GM12878 (cell line): ENCODE measurements at regions not wholly inside any gene's neighbourhood (a gene's known extent, or its start where the extent isn't known, plus 50 kb on each side); places are given as distances from the start of the nearest gene placed in this dataset.

ENCODE experiments used
- ATAC-seq: fragments of 200-7000 bp; cut with Tn5 transposase; 3 replicates; pipeline ENCODE4 v1.9.1; 2020; ENCODE audit warnings: mild to moderate bottlenecking, moderate library complexity
- BruUV-seq: library from RNA; stranded (reverse); fragments of 400-500 nt; replicated peaks from 2 replicates; lab custom pipeline; 2021; lab: Mats Ljungman, UMichigan
- CTCF ChIA-PET: fragments of 300-600 bp; sonication (Branson Sonifier 250); formaldehyde crosslinking; extraction: SDS; loops from one replicate; lab custom pipeline; 2021; ENCODE audit warnings: inconsistent platforms; lab: Yijun Ruan, JAX
- POLR2A ChIA-PET: fragments of 350-600 bp; formaldehyde crosslinking; extraction: SDS; loops from one replicate; lab custom pipeline; 2021; ENCODE audit warnings: inconsistent platforms; lab: Charles Lee
- RAD21 ChIA-PET: fragments of 300-600 bp; sonication (Branson Sonifier 250); formaldehyde crosslinking; loops from one replicate; lab custom pipeline; 2023; ENCODE audit warnings: antibody characterized with exemption; ENCODE audit not compliant: unreplicated experiment; lab: Charles Lee
- SMC1A ChIA-PET: fragments of 300-600 bp; sonication (Branson Sonifier 250); formaldehyde crosslinking; loops from one replicate; lab custom pipeline; 2023; ENCODE audit not compliant: unreplicated experiment, uncharacterized antibody; lab: Charles Lee
- DNase-seq: peaks from one replicate; pipeline ENCODE4 v3.0.0-alpha.2; 2011; ENCODE audit warnings: low read depth, low spot score
- FAIRE-seq: peaks from 3 replicates; lab custom pipeline; 2011; peaks lifted over from hg19 to GRCh38; lab: Jason Lieb, UNC
- H2AFZ ChIP-seq: 2 replicates; pipeline ENCODE4 v1.6.0; 2011; ENCODE audit warnings: low read depth, low read length, control low read depth; ENCODE audit not compliant: control insufficient read depth
- H3K27ac ChIP-seq: 2 replicates; pipeline ENCODE4 v1.5.1; 2011; ENCODE audit warnings: control low read depth; ENCODE audit not compliant: control insufficient read depth, insufficient read depth
- H3K27me3 ChIP-seq, 2 experiments: replicated peaks in 1 of 2; 2 replicates each; pipeline versions ENCODE4 v1.6.0 to v1.6.1; 2011; ENCODE audit warnings: low read length in 1 of 2; ENCODE audit not compliant: control insufficient read depth in 2 of 2, insufficient read depth in 2 of 2
- H3K36me3 ChIP-seq, 2 experiments: 2 replicates each; pipeline ENCODE4 v1.5.1; 2011; ENCODE audit warnings: low read length in 1 of 2; ENCODE audit not compliant: control insufficient read depth in 2 of 2, insufficient read depth in 2 of 2
- H3K4me1 ChIP-seq: 2 replicates; pipeline ENCODE4 v1.6.1; 2011; ENCODE audit warnings: mild to moderate bottlenecking, low read length, moderate library complexity, mixed read lengths; ENCODE audit not compliant: control insufficient read depth, insufficient read depth
- H3K4me2 ChIP-seq: 2 replicates; pipeline ENCODE4 v1.6.0; 2011; ENCODE audit warnings: control low read depth; ENCODE audit not compliant: control insufficient read depth, insufficient read depth
- H3K4me3 ChIP-seq: fragments of 200-600 bp; sonication (generic); 2 replicates; pipeline ENCODE4 v1.5.1; 2016
- H3K79me2 ChIP-seq: 2 replicates; pipeline ENCODE4 v1.6.0; 2011; ENCODE audit warnings: low read length; ENCODE audit not compliant: control insufficient read depth, insufficient read depth
- H3K9ac ChIP-seq: 2 replicates; pipeline ENCODE4 v1.8.0; 2011; ENCODE audit warnings: low read length, control low read depth, mixed read lengths; ENCODE audit not compliant: control insufficient read depth, insufficient read depth
- H3K9me3 ChIP-seq: replicated peaks from 3 replicates; pipeline ENCODE4 v1.5.1; 2011; ENCODE audit warnings: mild to moderate bottlenecking, low read length; ENCODE audit not compliant: control insufficient read depth, insufficient read depth
- H4K20me1 ChIP-seq: 2 replicates; pipeline ENCODE4 v1.6.0; 2011; ENCODE audit not compliant: control insufficient read depth, insufficient read depth
- BCL11A ChIP-seq: IDR thresholded peaks from 2 replicates; pipeline ENCODE4 v1.6.1; 2011; ENCODE audit warnings: low read depth, low read length
- BRCA1 ChIP-seq: IDR thresholded peaks from 2 replicates; pipeline ENCODE4 v1.6.1; 2011; ENCODE audit warnings: low read depth, low read length, improper control_type of control experiment
- CHD4 ChIP-seq: fragments of 200-600 bp; sonication (generic); IDR thresholded peaks from 2 replicates; pipeline ENCODE4 v1.6.1; 2016; ENCODE audit warnings: mild to moderate bottlenecking
- GABPA ChIP-seq: IDR thresholded peaks from 2 replicates; pipeline ENCODE4 v1.6.1; 2014; ENCODE audit warnings: antibody characterized with exemption, low read depth, mild to moderate bottlenecking, inconsistent platforms
- NBN ChIP-seq: fragments of 450-650 bp; IDR thresholded peaks from 2 replicates; pipeline ENCODE4 v1.6.1; 2016
- RAD51 ChIP-seq: fragments of 450-650 bp; IDR thresholded peaks from 2 replicates; pipeline ENCODE4 v1.6.1; 2016; ENCODE audit warnings: moderate library complexity, mild to moderate bottlenecking, inconsistent platforms
- RELA ChIP-seq: fragments of 450-650 bp; IDR thresholded peaks from 2 replicates; pipeline ENCODE4 v1.8.0; 2014; ENCODE audit warnings: borderline replicate concordance; ENCODE audit not compliant: partially characterized antibody
- SREBF2 ChIP-seq: IDR thresholded peaks from 2 replicates; pipeline ENCODE4 v1.6.1; 2012; ENCODE audit warnings: mild to moderate bottlenecking, low read length
- SRF ChIP-seq, 2 experiments: IDR thresholded peaks; 2 replicates each; pipeline ENCODE4 v1.6.1; 2011; ENCODE audit warnings: low read depth in 2 of 2, low read length in 2 of 2, mild to moderate bottlenecking in 1 of 2, moderate library complexity in 1 of 2
- TBL1XR1 ChIP-seq: IDR thresholded peaks from 2 replicates; pipeline ENCODE4 v1.6.1; 2012; ENCODE audit warnings: low read depth, low read length, improper control_type of control experiment
- WRNIP1 ChIP-seq: IDR thresholded peaks from 2 replicates; pipeline ENCODE4 v1.6.1; 2011; ENCODE audit warnings: low read depth, low read length, improper control_type of control experiment, borderline replicate concordance
- WGBS: methylation state at CpG from one replicate; pipeline ENCODE4 v1.1.6; 2016; ENCODE audit warnings: low lambda C conversion rate; ENCODE audit not compliant: insufficient replicate concordance, insufficient coverage; ENCODE audit errors: missing lambda C conversion rate; 5-methylcytosine and 5-hydroxymethylcytosine counted together
- in situ Hi-C: fragments of 300-500 bp; cut with MboI; formaldehyde crosslinking; loops from 9 replicates; pipeline ENCODE4 v1.14.3; 2018; ENCODE audit warnings: mixed read lengths
- intact Hi-C: fragments of 100-400 bp; cut with micrococcal nuclease; formaldehyde crosslinking; loops from one replicate; pipeline ENCODE4 v1.14.2; 2022; ENCODE audit not compliant: unreplicated experiment
- TF ChIP-seq, protein P1 (sequence below): fragments of 450-650 bp; IDR thresholded peaks from 2 replicates; pipeline ENCODE4 v1.6.1; 2017; ENCODE audit warnings: mild to moderate bottlenecking
- TF ChIP-seq, protein P2 (sequence below): IDR thresholded peaks from 2 replicates; pipeline ENCODE4 v1.6.1; 2012; ENCODE audit warnings: improper control_type of control experiment, low read depth, low read length; ENCODE audit not compliant: insufficient replicate concordance

DNA sequence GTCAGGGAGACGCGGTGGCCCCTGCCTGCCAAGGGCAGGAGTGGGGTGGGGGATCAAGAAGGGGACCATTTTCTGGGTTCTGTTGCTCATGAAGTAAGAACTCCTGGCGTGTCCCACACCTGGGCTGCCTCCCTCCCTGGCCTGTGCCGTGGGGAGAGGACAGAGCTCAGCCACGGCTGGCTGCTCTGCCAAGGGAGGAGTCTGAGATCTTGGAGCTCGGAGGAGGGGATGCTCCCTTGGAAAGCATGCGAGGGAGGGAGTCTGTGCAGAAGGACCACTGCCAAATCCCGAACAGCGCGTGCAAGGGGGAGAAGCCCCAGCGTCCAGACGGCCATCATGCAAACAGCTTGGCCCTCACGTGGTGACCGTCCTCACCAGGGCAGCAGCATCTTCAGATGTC lies 64.2 kb upstream of the ZNF469 start:
- BruUV-seq = no TSS peak
- ATAC-seq = no peak

More for the DNA sequence above, 64.2 kb upstream of the ZNF469 start:
- FAIRE-seq (no peak), DNase-seq (no peak)
- no peaks in the 10 kb centered on the region for H4K20me1 ChIP-seq
- no peak overlapping the region for H3K9ac ChIP-seq
- in situ Hi-C loops = no loop called here
- ChIA-PET RAD21 (no interaction called here), CTCF (no interaction called here), POLR2A (no interaction called here), SMC1A (no interaction called here)
- H3K27ac ChIP-seq = no peak overlapping the region
- no peaks in the 10 kb centered on the region; the same call in 2 of the 3 replicates for H3K9me3 ChIP-seq
- no peaks in the 10 kb centered on the region for H3K27me3 ChIP-seq
- no peaks in the 10 kb centered on the region for H3K4me1 ChIP-seq
- no peak overlapping the region for H3K4me3 ChIP-seq
- H3K36me3 ChIP-seq = no peaks in the 10 kb centered on the region
- no peak for TF ChIP-seq CHD4
- TF ChIP-seq RAD51 = no peak
- TF ChIP-seq, protein P1, sequence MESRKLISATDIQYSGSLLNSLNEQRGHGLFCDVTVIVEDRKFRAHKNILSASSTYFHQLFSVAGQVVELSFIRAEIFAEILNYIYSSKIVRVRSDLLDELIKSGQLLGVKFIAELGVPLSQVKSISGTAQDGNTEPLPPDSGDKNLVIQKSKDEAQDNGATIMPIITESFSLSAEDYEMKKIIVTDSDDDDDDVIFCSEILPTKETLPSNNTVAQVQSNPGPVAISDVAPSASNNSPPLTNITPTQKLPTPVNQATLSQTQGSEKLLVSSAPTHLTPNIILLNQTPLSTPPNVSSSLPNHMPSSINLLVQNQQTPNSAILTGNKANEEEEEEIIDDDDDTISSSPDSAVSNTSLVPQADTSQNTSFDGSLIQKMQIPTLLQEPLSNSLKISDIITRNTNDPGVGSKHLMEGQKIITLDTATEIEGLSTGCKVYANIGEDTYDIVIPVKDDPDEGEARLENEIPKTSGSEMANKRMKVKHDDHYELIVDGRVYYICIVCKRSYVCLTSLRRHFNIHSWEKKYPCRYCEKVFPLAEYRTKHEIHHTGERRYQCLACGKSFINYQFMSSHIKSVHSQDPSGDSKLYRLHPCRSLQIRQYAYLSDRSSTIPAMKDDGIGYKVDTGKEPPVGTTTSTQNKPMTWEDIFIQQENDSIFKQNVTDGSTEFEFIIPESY = no peak
- TF ChIP-seq BCL11A = no peak
- no peak for TF ChIP-seq RELA
- no peak for TF ChIP-seq GABPA
- TF ChIP-seq SRF (IDR thresholded peaks at IDR 0.05; ENCODE audit: low read depth in 2 of 2, low read length in 2 of 2) = no peak
- no peak for TF ChIP-seq WRNIP1
- TF ChIP-seq TBL1XR1 = no peak
- TF ChIP-seq, protein P2, sequence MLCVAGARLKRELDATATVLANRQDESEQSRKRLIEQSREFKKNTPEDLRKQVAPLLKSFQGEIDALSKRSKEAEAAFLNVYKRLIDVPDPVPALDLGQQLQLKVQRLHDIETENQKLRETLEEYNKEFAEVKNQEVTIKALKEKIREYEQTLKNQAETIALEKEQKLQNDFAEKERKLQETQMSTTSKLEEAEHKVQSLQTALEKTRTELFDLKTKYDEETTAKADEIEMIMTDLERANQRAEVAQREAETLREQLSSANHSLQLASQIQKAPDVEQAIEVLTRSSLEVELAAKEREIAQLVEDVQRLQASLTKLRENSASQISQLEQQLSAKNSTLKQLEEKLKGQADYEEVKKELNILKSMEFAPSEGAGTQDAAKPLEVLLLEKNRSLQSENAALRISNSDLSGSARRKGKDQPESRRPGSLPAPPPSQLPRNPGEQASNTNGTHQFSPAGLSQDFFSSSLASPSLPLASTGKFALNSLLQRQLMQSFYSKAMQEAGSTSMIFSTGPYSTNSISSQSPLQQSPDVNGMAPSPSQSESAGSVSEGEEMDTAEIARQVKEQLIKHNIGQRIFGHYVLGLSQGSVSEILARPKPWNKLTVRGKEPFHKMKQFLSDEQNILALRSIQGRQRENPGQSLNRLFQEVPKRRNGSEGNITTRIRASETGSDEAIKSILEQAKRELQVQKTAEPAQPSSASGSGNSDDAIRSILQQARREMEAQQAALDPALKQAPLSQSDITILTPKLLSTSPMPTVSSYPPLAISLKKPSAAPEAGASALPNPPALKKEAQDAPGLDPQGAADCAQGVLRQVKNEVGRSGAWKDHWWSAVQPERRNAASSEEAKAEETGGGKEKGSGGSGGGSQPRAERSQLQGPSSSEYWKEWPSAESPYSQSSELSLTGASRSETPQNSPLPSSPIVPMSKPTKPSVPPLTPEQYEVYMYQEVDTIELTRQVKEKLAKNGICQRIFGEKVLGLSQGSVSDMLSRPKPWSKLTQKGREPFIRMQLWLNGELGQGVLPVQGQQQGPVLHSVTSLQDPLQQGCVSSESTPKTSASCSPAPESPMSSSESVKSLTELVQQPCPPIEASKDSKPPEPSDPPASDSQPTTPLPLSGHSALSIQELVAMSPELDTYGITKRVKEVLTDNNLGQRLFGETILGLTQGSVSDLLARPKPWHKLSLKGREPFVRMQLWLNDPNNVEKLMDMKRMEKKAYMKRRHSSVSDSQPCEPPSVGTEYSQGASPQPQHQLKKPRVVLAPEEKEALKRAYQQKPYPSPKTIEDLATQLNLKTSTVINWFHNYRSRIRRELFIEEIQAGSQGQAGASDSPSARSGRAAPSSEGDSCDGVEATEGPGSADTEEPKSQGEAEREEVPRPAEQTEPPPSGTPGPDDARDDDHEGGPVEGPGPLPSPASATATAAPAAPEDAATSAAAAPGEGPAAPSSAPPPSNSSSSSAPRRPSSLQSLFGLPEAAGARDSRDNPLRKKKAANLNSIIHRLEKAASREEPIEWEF = no peak
- no peak for TF ChIP-seq BRCA1
- no peak for TF ChIP-seq NBN
- no peak for TF ChIP-seq SREBF2
- intact Hi-C loops = no loop called here
- no peak overlapping the region for H3K4me2 ChIP-seq
- 22% methylated on average over 14 of the region's 14 CpGs for WGBS
- H3K79me2 ChIP-seq = no peaks in the 10 kb centered on the region
- no peak overlapping the region for H2AFZ ChIP-seq
